ENCODE measurements at regions not wholly inside any gene's neighbourhood (a gene's known extent, or its start where the extent isn't known, plus 50 kb on each side); places are given as distances from the start of the nearest gene placed in this dataset.

GRCh38 chr2:23114299-23114698 lies 270.7 kb upstream of the KLHL29 start:
- no peak for TF ChIP-seq ZNF274 (IDR thresholded peaks at IDR 0.05; ENCODE audit: low read depth, low read length)
- no peak for TF ChIP-seq JUND (IDR thresholded peaks at IDR 0.05)
- TF ChIP-seq YY1 (IDR thresholded peaks at IDR 0.05; ENCODE audit: extremely low read depth, insufficient replicate concordance, low read depth, low read length) = no peak
- TF ChIP-seq SIN3A (IDR thresholded peaks at IDR 0.05; ENCODE audit: low read depth) = no peak
- no peak for TF ChIP-seq EZH2phosphoT487 (IDR thresholded peaks at IDR 0.05; ENCODE audit: borderline replicate concordance)
- TF ChIP-seq TCF7L2 (IDR thresholded peaks at IDR 0.05; ENCODE audit: borderline replicate concordance, extremely low read depth, insufficient read depth, insufficient read length) = no peak
- no peak for TF ChIP-seq CTCF (IDR thresholded peaks at IDR 0.05 in 2 of 3, conservative IDR thresholded peaks at IDR 0.05 in 1 of 3; ENCODE audit: borderline replicate concordance in 1 of 3, insufficient read depth in 1 of 3, low read depth in 2 of 3, low read length in 2 of 3)
- no peak for TF ChIP-seq FOSL1 (IDR thresholded peaks at IDR 0.05; ENCODE audit: low read depth)
- TF ChIP-seq SRF (IDR thresholded peaks at IDR 0.05; ENCODE audit: low read depth) = no peak
- no peak for TF ChIP-seq CEBPB (IDR thresholded peaks at IDR 0.05; ENCODE audit: low read depth)
- no peak for TF ChIP-seq EZH2 (IDR thresholded peaks at IDR 0.05)
- TF ChIP-seq ZBTB33 (IDR thresholded peaks at IDR 0.05; ENCODE audit: extremely low read depth, insufficient replicate concordance, low read length) = no peak
- no peak for TF ChIP-seq RAD21 (IDR thresholded peaks at IDR 0.05; ENCODE audit: low read depth)
- no peak for TF ChIP-seq POLR2A (IDR thresholded peaks at IDR 0.05; ENCODE audit: borderline replicate concordance, extremely low read depth, insufficient read depth, insufficient read length)
- no peak for TF ChIP-seq ELF1 (IDR thresholded peaks at IDR 0.05; ENCODE audit: borderline replicate concordance, low read depth)
- TF ChIP-seq MAX (IDR thresholded peaks at IDR 0.05) = no peak
- DNase-seq (ENCODE audit: low read depth, low spot score) (no peak), ATAC-seq (no peak)
- Histone ChIP-seq H3K27ac (ENCODE audit: low read depth, low read length) (no peak overlapping the region), H3K36me3 (ENCODE audit: control insufficient read depth in 1 of 2, insufficient read depth in 2 of 2, low read length in 2 of 2) (no peaks in the 10 kb centered on the region), H3K9ac (ENCODE audit: low read length) (no peak overlapping the region), H3K79me2 (ENCODE audit: insufficient read depth, low read length) (no peaks in the 10 kb centered on the region), H3K9me2 (ENCODE audit: insufficient read depth) (no peaks in the 10 kb centered on the region), H3K4me3 (replicated peaks in 1 of 2; ENCODE audit: low read depth in 1 of 2, low read length in 2 of 2) (no peak overlapping the region), H3K27me3 (ENCODE audit: insufficient read depth, low read length) (no peaks in the 10 kb centered on the region), H3K9me3 (ENCODE audit: control insufficient read depth in 1 of 2, insufficient read depth in 1 of 2, low read depth in 1 of 2, low read length in 2 of 2) (no peaks in the 10 kb centered on the region), H3K4me1 (ENCODE audit: control insufficient read depth in 1 of 2, insufficient read depth in 2 of 2, low read length in 2 of 2) (no peaks in the 10 kb centered on the region), H4K20me1 (ENCODE audit: insufficient read depth) (no peaks in the 10 kb centered on the region), H3K4me2 (ENCODE audit: low read length) (no peak overlapping the region), H2AFZ (ENCODE audit: low read depth, low read length, poor library complexity, severe bottlenecking) (no peak overlapping the region)
- CTCF ChIA-PET = no interaction called here
- BruUV-seq (replicated peaks) = no TSS peak
- POLR2A ChIA-PET = no interaction called here
- intact Hi-C loops (cut with micrococcal nuclease) = no loop called here
- RAD21 ChIA-PET (ENCODE audit: low non-redundant PET in 1 of 2, low total read pairs in 2 of 2, uncharacterized antibody in 2 of 2, unreplicated experiment in 2 of 2) = no interaction called here
